NOMO-1 treated with DMSO at 0.1 percent for 48 hours (cell line): ENCODE measurements at regions not wholly inside any gene's neighbourhood (a gene's known extent, or its start where the extent isn't known, plus 50 kb on each side); places are given as distances from the start of the nearest gene placed in this dataset.

Experiments
- DNase-seq: peaks from one replicate; lab custom pipeline; 2025; ENCODE audit not compliant: unreplicated experiment; lab: John Stamatoyannopoulos, UW

DNA sequence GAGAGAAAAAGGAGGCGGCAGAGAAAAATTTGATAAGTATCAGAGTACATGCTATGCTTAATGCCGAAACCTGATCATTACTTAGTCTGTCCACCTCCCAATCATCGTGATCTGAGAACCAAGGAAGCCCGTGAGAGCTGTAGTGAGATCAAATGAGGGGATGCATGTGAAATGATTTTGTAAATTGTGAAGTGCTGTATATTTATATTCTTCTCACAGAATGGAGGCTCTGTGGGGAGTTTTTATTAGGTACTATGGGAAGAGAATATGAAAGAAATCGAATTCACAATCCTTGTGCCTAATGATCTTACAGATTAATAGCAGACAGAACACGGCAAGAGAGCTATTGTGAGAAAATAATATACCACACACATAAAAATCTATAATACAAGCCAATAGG is 115.5 kb downstream of the LYPLAL1 start:
- no peak for DNase-seq

DNA sequence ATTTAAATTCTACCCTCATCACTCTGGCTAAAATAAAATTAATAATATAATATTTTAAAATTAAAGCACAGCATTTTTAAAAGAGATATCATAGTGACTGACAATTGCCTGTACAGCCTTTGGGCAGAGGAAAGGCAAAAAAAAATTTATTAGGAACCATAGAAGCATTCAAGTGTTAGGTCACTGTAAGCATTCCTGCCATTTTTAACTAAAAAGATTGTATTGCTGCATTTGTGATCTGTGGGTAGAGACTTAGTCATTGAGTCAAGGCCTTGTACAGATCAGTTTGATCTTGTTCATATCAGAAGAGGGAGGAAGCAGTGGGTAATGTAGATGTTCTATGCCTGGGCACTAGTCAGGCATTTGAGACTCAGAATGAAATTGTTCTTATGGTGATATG is 109.9 kb downstream of the LYPLAL1 start:
- no peak for DNase-seq

GRCh38 chr1:219281831-219282230 is 108.2 kb downstream of the LYPLAL1 start:
- no peak for DNase-seq

DNA sequence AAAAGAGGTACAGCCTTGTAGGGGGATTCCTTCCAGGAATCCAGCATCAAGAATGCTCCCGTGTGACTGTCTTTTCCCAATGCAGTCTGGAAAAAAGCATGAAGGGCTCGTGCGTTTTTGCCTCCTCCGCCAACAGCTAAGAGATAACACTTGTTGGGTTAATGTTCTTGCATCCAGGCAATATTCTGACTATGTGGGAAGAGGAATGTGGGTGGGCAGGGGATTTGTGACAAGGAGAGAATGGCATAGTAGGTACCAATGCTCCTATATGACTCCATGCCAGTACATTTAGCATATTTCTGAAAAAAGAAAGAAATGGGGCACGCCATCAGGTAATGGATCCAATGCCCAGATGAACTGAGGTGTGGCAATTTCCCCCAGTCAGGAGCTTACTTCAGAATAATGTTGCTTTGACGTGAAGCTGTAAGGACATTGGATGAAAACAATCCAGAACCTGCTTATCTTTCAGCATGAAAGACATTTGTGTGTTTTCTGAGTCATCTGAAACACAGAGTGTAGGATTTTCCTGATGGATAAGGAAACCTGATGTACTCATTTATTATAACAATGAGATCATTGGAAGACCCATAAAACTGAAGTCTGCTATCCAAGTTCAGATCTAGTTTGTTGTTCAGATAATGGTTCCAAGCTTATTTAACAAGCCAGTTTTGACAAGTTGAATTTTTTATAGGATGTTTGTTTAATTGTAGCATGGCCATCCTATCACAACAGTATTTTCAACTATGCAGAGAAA is 105.5 kb downstream of the LYPLAL1 start:
- DNase-seq: no peak

GRCh38 chr1:219278288-219278687 is 104.6 kb downstream of the LYPLAL1 start:
- DNase-seq: no peak

GRCh38 chr1:219277304-219278105 is 103.8 kb downstream of the LYPLAL1 start:
- DNase-seq: no peak

GRCh38 chr1:219276049-219276738 is 102.5 kb downstream of the LYPLAL1 start:
- DNase-seq: no peak

- DNase-seq: no peak
Measured at GRCh38 chr1:219273088-219273686, 99.5 kb downstream of the LYPLAL1 start.

DNA sequence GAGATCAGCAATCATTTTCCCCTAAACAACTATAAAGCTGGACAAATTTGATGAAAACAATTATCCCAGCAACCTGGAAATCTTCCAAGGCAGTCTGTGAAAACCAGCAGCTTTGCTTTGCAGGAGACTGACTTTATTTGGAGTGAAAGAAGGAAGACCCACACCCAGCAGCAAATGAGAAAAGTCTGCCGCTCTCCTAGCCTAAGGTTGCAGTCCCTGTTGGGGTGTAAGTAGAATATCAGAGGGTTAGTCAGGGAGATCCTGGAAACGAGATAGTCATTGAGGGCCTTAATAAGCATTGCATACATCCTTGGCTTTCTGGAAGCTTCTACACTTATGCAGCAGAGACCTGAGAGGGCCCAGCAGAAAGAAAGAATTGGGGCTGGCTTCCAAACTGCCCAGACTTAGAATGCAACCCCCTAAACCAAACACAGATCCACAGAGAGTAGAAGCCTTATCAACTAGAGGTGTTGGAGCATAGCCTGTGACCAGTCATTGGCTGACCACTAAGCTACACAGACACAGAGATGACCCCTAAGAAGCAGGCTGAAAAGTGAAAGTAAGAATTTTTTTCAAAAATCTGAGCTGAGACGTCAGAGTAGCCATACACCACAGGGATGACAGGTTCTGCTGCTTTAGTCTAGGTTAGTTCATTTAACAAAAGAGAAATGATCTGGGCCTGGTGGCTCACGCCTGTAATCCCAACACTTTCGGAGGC is 98.3 kb downstream of the LYPLAL1 start:
- DNase-seq: no peak

- no peak for DNase-seq
Measured at GRCh38 chr1:219269171-219269570, 95.5 kb downstream of the LYPLAL1 start.

GRCh38 chr1:219266524-219266923 is 92.8 kb downstream of the LYPLAL1 start:
- DNase-seq: no peak

- DNase-seq: no peak
Measured at GRCh38 chr1:219265026-219265515, 91.4 kb downstream of the LYPLAL1 start.

DNA sequence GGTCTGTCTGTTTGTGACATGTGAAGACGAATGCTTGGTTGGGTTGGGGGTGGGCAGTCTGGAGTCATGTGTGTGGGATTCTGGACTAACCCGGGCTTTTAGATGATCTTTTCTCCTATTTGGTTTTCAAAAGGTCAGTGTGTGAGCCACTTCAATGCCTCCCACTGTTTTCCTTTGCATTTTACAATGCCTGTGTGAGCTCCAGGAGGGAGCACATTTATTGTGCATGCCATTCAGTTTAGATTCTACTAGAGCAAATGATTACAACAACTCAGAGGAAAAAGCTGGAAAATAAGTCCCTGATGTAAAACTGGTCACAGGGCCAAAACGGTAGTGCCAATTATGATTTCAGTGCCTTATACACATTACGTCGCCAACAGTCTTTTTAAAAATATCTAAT is 90.9 kb downstream of the LYPLAL1 start:
- no peak for DNase-seq
